B cell (primary cell): ENCODE measurements at regions not wholly inside any gene's neighbourhood (a gene's known extent, or its start where the extent isn't known, plus 50 kb on each side); places are given as distances from the start of the nearest gene placed in this dataset.

Experiments
- ATAC-seq: fragments of 200-7000 bp; cut with Tn5 transposase; one replicate; pipeline ENCODE4 v1.10.0; 2021; ENCODE audit warnings: low read depth, mild to moderate bottlenecking, moderate number of reproducible peaks, moderate library complexity
- CTCF ChIA-PET: fragments of 350-600 bp; sonication (Branson Sonifier 250); formaldehyde crosslinking; loops from one replicate; lab custom pipeline; 2021; ENCODE audit warnings: antibody characterized with exemption, inconsistent platforms; lab: Charles Lee
- POLR2A ChIA-PET: fragments of 350-600 bp; sonication (Branson Sonifier 250); formaldehyde crosslinking; loops from one replicate; lab custom pipeline; 2021; ENCODE audit warnings: antibody characterized with exemption; lab: Charles Lee
- DNase-seq: peaks from one replicate; pipeline ENCODE4 v3.0.0; 2013
- H2AFZ ChIP-seq: 2 replicates; pipeline ENCODE4 v1.6.1; 2012; ENCODE audit warnings: mild to moderate bottlenecking, low read depth, low read length; ENCODE audit not compliant: insufficient read depth, poor library complexity, severe bottlenecking
- H3K27ac ChIP-seq, 2 donors: 1 replicate in 1 of 2; 2 replicates in 1 of 2; pipeline ENCODE4 v1.5.1; 2012 to 2013; ENCODE audit warnings: low read length in 2 of 2, mild to moderate bottlenecking in 2 of 2, moderate library complexity in 1 of 2
- H3K27me3 ChIP-seq, 4 experiments: fragments of 200-600 bp in 1 of 4; sonication (generic) in 1 of 4; replicated peaks in 1 of 4; 1 replicate in 2 of 4; 2 replicates in 2 of 4; pipeline versions ENCODE4 v1.6.1 to v1.7.0; 2013 to 2016; ENCODE audit warnings: low read length in 3 of 4, mild to moderate bottlenecking in 2 of 4, mixed read lengths in 1 of 4, moderate library complexity in 1 of 4; ENCODE audit not compliant: insufficient read depth in 4 of 4, control insufficient read depth in 3 of 4; ENCODE audit errors: control extremely low read depth in 1 of 4
- H3K36me3 ChIP-seq, 2 experiments: replicated peaks in 1 of 2; 1 replicate in 1 of 2; 2 replicates in 1 of 2; pipeline versions ENCODE4 v1.6.1 to v1.7.1; 2013; ENCODE audit warnings: low read length in 1 of 2; ENCODE audit not compliant: insufficient read depth in 2 of 2, control insufficient read depth in 1 of 2; ENCODE audit errors: control extremely low read depth in 1 of 2, extremely low read depth in 1 of 2
- H3K4me1 ChIP-seq, 2 donors: fragments of 200-600 bp in 1 of 2; sonication (generic) in 1 of 2; 1 replicate in 1 of 2; 2 replicates in 1 of 2; pipeline versions ENCODE4 v1.5.1 to v1.6.1; 2013 to 2017; ENCODE audit warnings: low read length in 2 of 2; ENCODE audit not compliant: control insufficient read depth in 2 of 2, insufficient read depth in 2 of 2
- H3K4me2 ChIP-seq: replicated peaks from 2 replicates; pipeline ENCODE3; 2012; ENCODE audit warnings: mild to moderate bottlenecking, low read depth, low read length; ENCODE audit not compliant: poor library complexity, severe bottlenecking
- H3K4me3 ChIP-seq, 5 experiments: fragments of 200-600 bp in 1 of 5; sonication (generic) in 1 of 5; 1 replicate in 3 of 5; 2 replicates in 2 of 5; pipeline versions ENCODE4 v1.5.1 to v1.7.0; 2011 to 2016; ENCODE audit warnings: low read length in 4 of 5, mild to moderate bottlenecking in 4 of 5, low read depth in 2 of 5, control low read depth in 1 of 5, moderate library complexity in 1 of 5; ENCODE audit not compliant: insufficient read depth in 1 of 5; ENCODE audit errors: control extremely low read depth in 1 of 5, extremely low read depth in 1 of 5
- H3K79me2 ChIP-seq: fragments of 200-600 bp; sonication (generic); one replicate; pipeline ENCODE4 v1.6.0; 2016; ENCODE audit warnings: low read length; ENCODE audit not compliant: control insufficient read depth, insufficient read depth
- H3K9ac ChIP-seq: fragments of 200-600 bp; sonication (generic); 2 replicates; pipeline ENCODE4 v1.6.1; 2017; ENCODE audit warnings: mild to moderate bottlenecking, low read length, moderate library complexity
- H3K9me3 ChIP-seq, 3 donors: one replicate each; pipeline versions ENCODE4 v1.6.1 to v1.7.1; 2013; ENCODE audit warnings: low read length in 2 of 3; ENCODE audit not compliant: control insufficient read depth in 2 of 3, insufficient read depth in 1 of 3; ENCODE audit errors: control extremely low read depth in 1 of 3
- H4K20me1 ChIP-seq: 2 replicates; pipeline ENCODE4 v1.6.0; 2012; ENCODE audit warnings: mild to moderate bottlenecking, low read length; ENCODE audit not compliant: insufficient read depth, control insufficient read depth, poor library complexity, severe bottlenecking
- H3K27ac Mint-ChIP-seq: one replicate; pipeline ENCODE4 v1.8.0; 2021; ENCODE audit warnings: mixed read lengths
- H3K27me3 Mint-ChIP-seq: one replicate; pipeline ENCODE4 v1.8.0; 2021; ENCODE audit warnings: mixed read lengths
- H3K4me1 Mint-ChIP-seq: one replicate; pipeline ENCODE4 v1.8.0; 2021; ENCODE audit warnings: mixed read lengths
- H3K4me3 Mint-ChIP-seq: one replicate; pipeline ENCODE4 v1.8.0; 2021; ENCODE audit warnings: mixed read lengths
- H3K9me3 Mint-ChIP-seq: one replicate; pipeline ENCODE4 v1.8.0; 2022; ENCODE audit warnings: mixed read lengths; ENCODE audit not compliant: insufficient read depth
- EZH2 ChIP-seq: IDR thresholded peaks from 2 replicates; pipeline ENCODE4 v1.6.1; 2012; ENCODE audit warnings: borderline replicate concordance, low read depth, mild to moderate bottlenecking, moderate library complexity, low read length; ENCODE audit not compliant: insufficient read depth, poor library complexity, severe bottlenecking
- WGBS: methylation state at CpG from one replicate; pipeline ENCODE4 v1.1.5; 2013; ENCODE audit warnings: missing lambda C conversion rate; ENCODE audit not compliant: insufficient coverage; 5-methylcytosine and 5-hydroxymethylcytosine counted together
- intact Hi-C: fragments of 100-400 bp; cut with micrococcal nuclease; formaldehyde crosslinking; loops from one replicate; pipeline ENCODE4 v1.10.0; 2022
- TF ChIP-seq, protein P1 (sequence below): fragments of 200-600 bp; IDR thresholded peaks from one replicate; pipeline ENCODE4 v1.8.0; 2022; ENCODE audit warnings: antibody characterized with exemption, mild to moderate bottlenecking

DNA sequence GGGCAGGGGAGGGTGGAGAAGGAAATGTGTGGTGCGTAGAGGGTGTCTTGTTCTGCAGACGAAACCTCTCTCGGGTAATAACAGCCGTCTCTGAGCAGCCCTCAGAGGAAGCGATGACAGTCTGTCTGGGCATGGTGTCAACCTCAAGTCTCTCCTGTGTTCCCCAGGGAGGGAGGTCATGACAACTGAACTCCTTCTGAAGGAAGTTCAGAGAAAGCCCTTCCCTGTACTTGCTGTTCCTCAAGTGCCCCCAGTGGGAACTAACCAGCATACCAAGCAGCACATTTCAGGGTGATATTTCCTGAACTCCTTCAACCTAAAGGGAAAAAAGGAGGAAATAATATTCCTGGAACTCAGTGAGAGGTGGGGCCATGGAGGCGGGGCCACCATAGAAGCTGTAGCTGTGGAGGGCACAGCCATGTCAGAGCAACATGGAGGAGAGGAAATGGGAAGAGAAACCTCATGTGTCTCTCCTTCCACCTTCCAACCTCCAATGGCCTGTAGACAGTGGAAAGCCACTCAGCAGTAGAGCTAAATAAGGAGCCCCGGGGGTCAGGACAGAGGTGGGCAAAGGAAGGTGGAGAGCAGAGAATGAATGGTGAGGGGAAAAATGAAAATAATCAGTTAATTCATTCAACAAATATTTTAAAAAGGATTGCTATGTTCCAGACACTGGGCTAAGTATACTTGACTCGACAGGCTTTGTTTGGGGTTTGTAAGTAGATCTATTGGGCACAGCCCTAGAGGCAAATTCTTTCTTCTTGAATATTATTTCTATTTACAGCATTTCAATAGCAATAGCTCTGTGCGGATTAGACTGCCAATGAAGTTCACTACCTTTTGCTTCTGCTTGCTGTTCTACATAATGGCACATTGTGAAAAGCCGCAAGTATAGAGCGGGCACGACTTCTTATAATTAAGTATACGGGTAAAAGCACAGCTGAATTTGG, 61.0 kb upstream of the AOAH start:
- no peaks in the 10 kb centered on the region for H4K20me1 ChIP-seq
- H3K4me3 ChIP-seq = no peak overlapping the region
- peak; percentile 83 for DNase-seq
- TF ChIP-seq EZH2 = no peak
- TF ChIP-seq, protein P1, sequence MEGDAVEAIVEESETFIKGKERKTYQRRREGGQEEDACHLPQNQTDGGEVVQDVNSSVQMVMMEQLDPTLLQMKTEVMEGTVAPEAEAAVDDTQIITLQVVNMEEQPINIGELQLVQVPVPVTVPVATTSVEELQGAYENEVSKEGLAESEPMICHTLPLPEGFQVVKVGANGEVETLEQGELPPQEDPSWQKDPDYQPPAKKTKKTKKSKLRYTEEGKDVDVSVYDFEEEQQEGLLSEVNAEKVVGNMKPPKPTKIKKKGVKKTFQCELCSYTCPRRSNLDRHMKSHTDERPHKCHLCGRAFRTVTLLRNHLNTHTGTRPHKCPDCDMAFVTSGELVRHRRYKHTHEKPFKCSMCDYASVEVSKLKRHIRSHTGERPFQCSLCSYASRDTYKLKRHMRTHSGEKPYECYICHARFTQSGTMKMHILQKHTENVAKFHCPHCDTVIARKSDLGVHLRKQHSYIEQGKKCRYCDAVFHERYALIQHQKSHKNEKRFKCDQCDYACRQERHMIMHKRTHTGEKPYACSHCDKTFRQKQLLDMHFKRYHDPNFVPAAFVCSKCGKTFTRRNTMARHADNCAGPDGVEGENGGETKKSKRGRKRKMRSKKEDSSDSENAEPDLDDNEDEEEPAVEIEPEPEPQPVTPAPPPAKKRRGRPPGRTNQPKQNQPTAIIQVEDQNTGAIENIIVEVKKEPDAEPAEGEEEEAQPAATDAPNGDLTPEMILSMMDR = peak; percentile 20
- H3K9me3 Mint-ChIP-seq = peaks cover 4% of the 10 kb centered on the region
- ChIA-PET CTCF (interaction anchor here (0.8 to 1.4 kb wide), 2 partner anchors 9 to 397 kb away, joined by 3 read pairs; no protein-coding TSS in a partner anchor), POLR2A (interaction anchor here (0.7 kb wide), 1 partner anchor 1751 kb away, joined by 5 read pairs; no protein-coding TSS in a partner anchor)
- no peak overlapping the region for H2AFZ ChIP-seq
- H3K4me1 ChIP-seq = peaks cover 10 to 13% of the 10 kb centered on the region in 2 donors
- peaks cover 24% of the 10 kb centered on the region for H3K4me1 Mint-ChIP-seq
- H3K27ac Mint-ChIP-seq = peak overlapping the region; percentile 72
- peak overlapping the region; percentile 63 for H3K4me3 Mint-ChIP-seq
- no peaks in the 10 kb centered on the region for H3K79me2 ChIP-seq
- WGBS = 38% methylated on average over 8 of the region's 13 CpGs
- H3K27me3 ChIP-seq = no peaks in the 10 kb centered on the region
- peaks cover 15% of the 10 kb centered on the region for H3K27me3 Mint-ChIP-seq
- peak; percentile 98 for ATAC-seq
- peak overlapping the region; percentile 48 for H3K4me2 ChIP-seq
- no peak overlapping the region for H3K9ac ChIP-seq
- no peaks in the 10 kb centered on the region for H3K36me3 ChIP-seq
- H3K9me3 ChIP-seq = peaks cover 0 to 3% (median 2%) of the 10 kb centered on the region in 3 donors
- intact Hi-C loops = loop anchor here (10.0 kb wide), 1 partner anchor 110 kb away; no protein-coding TSS in a partner anchor
- H3K27ac ChIP-seq = no peak overlapping the region
